ENCODE measurements at regions not wholly inside any gene's neighbourhood (a gene's known extent, or its start where the extent isn't known, plus 50 kb on each side); places are given as distances from the start of the nearest gene placed in this dataset.

GRCh38 chr10:117928741-117929140 is 118.0 kb downstream of the RAB11FIP2 start:
- ChIA-PET CTCF (no interaction called here), POLR2A (no interaction called here), RAD21 (ENCODE audit: low non-redundant PET in 1 of 2, low total read pairs in 2 of 2, uncharacterized antibody in 2 of 2, unreplicated experiment in 2 of 2) (no interaction called here)
- TF ChIP-seq YY1 (IDR thresholded peaks at IDR 0.05; ENCODE audit: extremely low read depth, insufficient replicate concordance, low read depth, low read length) (no peak), SIN3A (IDR thresholded peaks at IDR 0.05; ENCODE audit: low read depth) (no peak), ELF1 (IDR thresholded peaks at IDR 0.05; ENCODE audit: borderline replicate concordance, low read depth) (no peak), TCF7L2 (IDR thresholded peaks at IDR 0.05; ENCODE audit: borderline replicate concordance, extremely low read depth, insufficient read depth, insufficient read length) (no peak), EZH2 (IDR thresholded peaks at IDR 0.05) (no peak), CEBPB (IDR thresholded peaks at IDR 0.05; ENCODE audit: low read depth) (no peak), POLR2AphosphoS5 (IDR thresholded peaks at IDR 0.05; ENCODE audit: low read depth, low read length) (no peak), EZH2phosphoT487 (IDR thresholded peaks at IDR 0.05; ENCODE audit: borderline replicate concordance) (no peak), SP1 (IDR thresholded peaks at IDR 0.05; ENCODE audit: low read depth) (no peak), MAX (IDR thresholded peaks at IDR 0.05) (no peak), EGR1 (IDR thresholded peaks at IDR 0.05; ENCODE audit: low read depth) (no peak), CBX3 (IDR thresholded peaks at IDR 0.05; ENCODE audit: low read depth) (no peak), POLR2A (IDR thresholded peaks at IDR 0.05; ENCODE audit: borderline replicate concordance, extremely low read depth, insufficient read depth, insufficient read length) (no peak), FOSL1 (IDR thresholded peaks at IDR 0.05; ENCODE audit: low read depth) (no peak), ZNF274 (IDR thresholded peaks at IDR 0.05; ENCODE audit: low read depth, low read length) (no peak), SRF (IDR thresholded peaks at IDR 0.05; ENCODE audit: low read depth) (no peak), CTCF (IDR thresholded peaks at IDR 0.05 in 2 of 3, conservative IDR thresholded peaks at IDR 0.05 in 1 of 3; ENCODE audit: borderline replicate concordance in 1 of 3, insufficient read depth in 1 of 3, low read depth in 2 of 3, low read length in 2 of 3) (no peak), ZFX (IDR thresholded peaks at IDR 0.05) (no peak), ATF3 (IDR thresholded peaks at IDR 0.05) (no peak), RAD21 (IDR thresholded peaks at IDR 0.05; ENCODE audit: low read depth) (no peak)
- intact Hi-C loops (cut with micrococcal nuclease) = no loop called here
- Histone ChIP-seq H3K27me3 (ENCODE audit: insufficient read depth, low read length) (peaks cover 23% of the 10 kb centered on the region; the same call in 1 of the 2 replicates), H3K9ac (ENCODE audit: low read length) (no peak overlapping the region), H3K79me2 (ENCODE audit: insufficient read depth, low read length) (no peaks in the 10 kb centered on the region), H3K4me1 (ENCODE audit: control insufficient read depth in 1 of 2, insufficient read depth in 2 of 2, low read length in 2 of 2) (no peaks in the 10 kb centered on the region), H3K27ac (ENCODE audit: low read depth, low read length) (no peak overlapping the region), H2AFZ (ENCODE audit: low read depth, low read length, poor library complexity, severe bottlenecking) (no peak overlapping the region), H3K9me2 (ENCODE audit: insufficient read depth) (no peaks in the 10 kb centered on the region), H3K36me3 (ENCODE audit: control insufficient read depth in 1 of 2, insufficient read depth in 2 of 2, low read length in 2 of 2) (no peaks in the 10 kb centered on the region), H3K4me3 (replicated peaks in 1 of 2; ENCODE audit: low read depth in 1 of 2, low read length in 2 of 2) (no peak overlapping the region), H3K9me3 (ENCODE audit: control insufficient read depth in 1 of 2, insufficient read depth in 1 of 2, low read depth in 1 of 2, low read length in 2 of 2) (no peaks in the 10 kb centered on the region), H3K4me2 (ENCODE audit: low read length) (no peak overlapping the region), H4K20me1 (ENCODE audit: insufficient read depth) (no peaks in the 10 kb centered on the region)
- ATAC-seq (no peak), DNase-seq (ENCODE audit: low read depth, low spot score) (no peak)
- BruUV-seq (replicated peaks) = no TSS peak
